A673 (cell line): ENCODE measurements at regions not wholly inside any gene's neighbourhood (a gene's known extent, or its start where the extent isn't known, plus 50 kb on each side); places are given as distances from the start of the nearest gene placed in this dataset.

Source experiments
- CTCF ChIP-seq: fragments of 300-800, 200-600 bp; sonication (generic); conservative IDR thresholded peaks from 2 replicates; pipeline ENCODE4 v1.5.1; 2017; ENCODE audit warnings: low read depth, mild to moderate bottlenecking, antibody characterized with exemption, low read length, moderate library complexity, mixed read lengths
- EZH2 ChIP-seq: fragments of 200-600 bp; sonication (generic); IDR thresholded peaks from 2 replicates; pipeline ENCODE4 v1.6.1; 2017; ENCODE audit warnings: borderline replicate concordance, low read depth, mild to moderate bottlenecking, mixed read lengths, antibody characterized with exemption, low read length; ENCODE audit not compliant: poor library complexity, severe bottlenecking

DNA sequence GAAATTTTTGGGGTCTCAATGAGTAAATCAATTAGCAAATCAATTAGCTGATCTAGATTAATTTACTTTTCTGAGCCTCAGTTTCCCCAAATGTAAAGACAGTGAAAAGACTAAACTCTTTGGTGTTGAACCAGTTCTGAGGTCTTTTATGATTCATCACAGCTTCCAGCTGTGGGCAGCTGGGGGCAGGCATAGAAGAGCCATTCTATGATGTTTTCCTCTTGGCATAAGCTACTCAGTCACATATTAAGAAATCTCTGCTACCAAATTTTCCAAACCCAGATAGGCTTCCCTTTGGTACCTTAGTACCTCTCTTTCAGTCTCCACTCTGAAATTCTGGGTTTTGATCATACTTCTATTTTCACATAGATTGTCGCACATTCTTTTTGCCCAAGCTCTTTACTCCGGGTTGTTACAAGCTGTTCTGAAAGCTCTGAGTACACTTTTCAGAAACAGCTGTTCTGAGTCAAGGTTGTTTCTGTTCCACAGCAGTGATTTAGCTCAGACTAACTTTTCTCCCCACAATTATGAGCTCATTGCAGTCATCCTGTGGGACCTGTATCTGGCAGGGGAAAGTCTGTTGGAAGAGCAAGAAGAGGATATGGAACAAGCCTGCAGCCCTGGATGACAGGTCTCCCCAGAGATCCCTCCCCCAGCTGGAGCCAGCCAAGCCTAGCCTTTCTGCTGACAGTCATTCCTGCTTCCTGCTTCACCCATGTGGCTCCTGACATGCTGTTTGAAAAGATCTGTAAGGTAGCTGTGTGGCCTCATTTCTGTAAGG lies 599.6 kb upstream of the GHITM start:
- TF ChIP-seq CTCF = no peak
- TF ChIP-seq EZH2 = no peak
